ENCODE measurements at regions not wholly inside any gene's neighbourhood (a gene's known extent, or its start where the extent isn't known, plus 50 kb on each side); places are given as distances from the start of the nearest gene placed in this dataset.

- TF ChIP-seq REST (IDR thresholded peaks at IDR 0.05; ENCODE audit: unreplicated experiment) (no peak), POLR2AphosphoS5 (IDR thresholded peaks at IDR 0.05; ENCODE audit: low read depth) (no peak), ZNF331 (CRISPR knock-in tag; IDR thresholded peaks at IDR 0.05; ENCODE audit: low read depth) (no peak), EZH2 (IDR thresholded peaks at IDR 0.05; ENCODE audit: low read depth, unreplicated experiment) (no peak), ZNF114 (CRISPR knock-in tag; IDR thresholded peaks at IDR 0.05) (no peak), CREB1 (CRISPR knock-in tag; IDR thresholded peaks at IDR 0.05; ENCODE audit: low read depth) (no peak), EZH2phosphoT487 (IDR thresholded peaks at IDR 0.05; ENCODE audit: unreplicated experiment) (no peak)
- TF ChIP-seq, protein P1, sequence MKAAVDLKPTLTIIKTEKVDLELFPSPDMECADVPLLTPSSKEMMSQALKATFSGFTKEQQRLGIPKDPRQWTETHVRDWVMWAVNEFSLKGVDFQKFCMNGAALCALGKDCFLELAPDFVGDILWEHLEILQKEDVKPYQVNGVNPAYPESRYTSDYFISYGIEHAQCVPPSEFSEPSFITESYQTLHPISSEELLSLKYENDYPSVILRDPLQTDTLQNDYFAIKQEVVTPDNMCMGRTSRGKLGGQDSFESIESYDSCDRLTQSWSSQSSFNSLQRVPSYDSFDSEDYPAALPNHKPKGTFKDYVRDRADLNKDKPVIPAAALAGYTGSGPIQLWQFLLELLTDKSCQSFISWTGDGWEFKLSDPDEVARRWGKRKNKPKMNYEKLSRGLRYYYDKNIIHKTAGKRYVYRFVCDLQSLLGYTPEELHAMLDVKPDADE (IDR thresholded peaks at IDR 0.05): no peak
- TF ChIP-seq, protein P2, sequence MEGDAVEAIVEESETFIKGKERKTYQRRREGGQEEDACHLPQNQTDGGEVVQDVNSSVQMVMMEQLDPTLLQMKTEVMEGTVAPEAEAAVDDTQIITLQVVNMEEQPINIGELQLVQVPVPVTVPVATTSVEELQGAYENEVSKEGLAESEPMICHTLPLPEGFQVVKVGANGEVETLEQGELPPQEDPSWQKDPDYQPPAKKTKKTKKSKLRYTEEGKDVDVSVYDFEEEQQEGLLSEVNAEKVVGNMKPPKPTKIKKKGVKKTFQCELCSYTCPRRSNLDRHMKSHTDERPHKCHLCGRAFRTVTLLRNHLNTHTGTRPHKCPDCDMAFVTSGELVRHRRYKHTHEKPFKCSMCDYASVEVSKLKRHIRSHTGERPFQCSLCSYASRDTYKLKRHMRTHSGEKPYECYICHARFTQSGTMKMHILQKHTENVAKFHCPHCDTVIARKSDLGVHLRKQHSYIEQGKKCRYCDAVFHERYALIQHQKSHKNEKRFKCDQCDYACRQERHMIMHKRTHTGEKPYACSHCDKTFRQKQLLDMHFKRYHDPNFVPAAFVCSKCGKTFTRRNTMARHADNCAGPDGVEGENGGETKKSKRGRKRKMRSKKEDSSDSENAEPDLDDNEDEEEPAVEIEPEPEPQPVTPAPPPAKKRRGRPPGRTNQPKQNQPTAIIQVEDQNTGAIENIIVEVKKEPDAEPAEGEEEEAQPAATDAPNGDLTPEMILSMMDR (conservative IDR thresholded peaks at IDR 0.05; ENCODE audit: low read depth in 2 of 2): no peak
These were observed 129.3 kb upstream of the FAM20C start (continued) for GRCh38 chr7:63117-63480.

DNA sequence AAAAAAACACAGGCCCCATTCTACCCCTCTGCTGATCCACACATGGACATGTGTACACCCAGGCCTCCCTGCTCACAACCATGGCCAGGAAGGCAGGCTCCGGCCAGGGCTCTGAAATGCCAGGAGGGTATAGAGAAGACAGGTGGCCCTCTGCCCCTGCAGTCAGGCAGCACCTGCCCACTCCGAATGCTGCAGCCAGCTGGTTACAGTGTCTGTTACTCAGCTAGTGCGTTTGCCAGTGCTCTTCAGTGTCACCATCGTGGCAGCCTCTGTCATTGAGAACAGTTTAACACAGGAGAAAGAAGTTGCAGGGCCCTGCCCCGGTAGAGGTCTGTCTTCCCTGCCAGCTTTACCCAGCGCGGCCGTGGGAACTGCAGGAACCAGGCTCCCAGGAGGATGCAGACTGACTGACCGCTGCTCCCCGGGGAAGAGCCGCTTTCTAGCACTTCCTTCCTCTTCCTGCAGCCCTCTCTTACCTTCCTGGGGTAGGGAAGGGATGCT lies 128.8 kb upstream of the FAM20C start:
- H3K4me3 Mint-ChIP-seq: no peak overlapping the region
- Histone ChIP-seq H3K4me2 (no peak overlapping the region), H4K20me1 (replicated peaks; ENCODE audit: insufficient read depth) (no peaks in the 10 kb centered on the region), H3K27ac (ENCODE audit: low read depth) (no peak overlapping the region), H3K4me3 (no peak overlapping the region), H3K9me2 (ENCODE audit: insufficient read depth) (peaks cover 6% of the 10 kb centered on the region; the same call in 1 of the 2 replicates), H3K4me1 (ENCODE audit: insufficient read depth) (peaks cover 12% of the 10 kb centered on the region), H3K36me3 (ENCODE audit: insufficient read depth) (no peaks in the 10 kb centered on the region), H3K27me3 (ENCODE audit: insufficient read depth) (no peaks in the 10 kb centered on the region), H3K79me2 (replicated peaks; ENCODE audit: insufficient read depth) (no peaks in the 10 kb centered on the region), H2AFZ (no peak overlapping the region), H3F3A (replicated peaks; ENCODE audit: low read depth) (no peaks in the 10 kb centered on the region)
- H3K9me3 Mint-ChIP-seq: no peaks in the 10 kb centered on the region; the same call in 2 of the 3 replicates
- peaks cover 31% of the 10 kb centered on the region for H3K27me3 Mint-ChIP-seq (ENCODE audit: insufficient read depth, low read depth, poor library complexity)
- peaks cover 32% of the 10 kb centered on the region for H3K4me1 Mint-ChIP-seq
- DNase-seq (ENCODE audit: low spot score): no peak
- no peak for ATAC-seq
- H3K27ac Mint-ChIP-seq: 0 out of 2 replicates have a peak overlapping the region, but pooled peaks have one; percentile 36
- H3K36me3 Mint-ChIP-seq (ENCODE audit: low read depth): no peaks in the 10 kb centered on the region; the same call in 2 of the 3 replicates
- TF ChIP-seq, protein P1 (IDR thresholded peaks at IDR 0.05): no peak
- TF ChIP-seq JUNB (IDR thresholded peaks at IDR 0.05; ENCODE audit: unreplicated experiment) (no peak), CREB1 (CRISPR knock-in tag; IDR thresholded peaks at IDR 0.05; ENCODE audit: low read depth) (no peak), NANOG (IDR thresholded peaks at IDR 0.05; ENCODE audit: borderline replicate concordance) (no peak)

Measured in GM23338 (cell line).